Fibroblast of skin of left quadriceps (primary cell): ENCODE measurements at regions not wholly inside any gene's neighbourhood (a gene's known extent, or its start where the extent isn't known, plus 50 kb on each side); places are given as distances from the start of the nearest gene placed in this dataset.
"Not testable (repeated sequence)": the region's sequence is repeated elsewhere in the genome, so short reads cannot be mapped to it uniquely, and the experiment has no call there.

Source experiments
- DNase-seq, 2 experiments: peaks; one replicate each; pipeline ENCODE4 v3.0.0-alpha.2; 2013; ENCODE audit warnings: low read depth in 2 of 2

GRCh38 chr4:174069848-174070330, 213.6 kb downstream of the FBXO8 start:
- no peak for DNase-seq

- no peak for DNase-seq
Measured at GRCh38 chr4:174066611-174067205, 216.8 kb downstream of the FBXO8 start.

- DNase-seq: no peak
Measured at GRCh38 chr4:174062831-174063230, 220.6 kb downstream of the FBXO8 start.

- no peak for DNase-seq
Measured at GRCh38 chr4:174061026-174061425, 222.4 kb downstream of the FBXO8 start.

DNA sequence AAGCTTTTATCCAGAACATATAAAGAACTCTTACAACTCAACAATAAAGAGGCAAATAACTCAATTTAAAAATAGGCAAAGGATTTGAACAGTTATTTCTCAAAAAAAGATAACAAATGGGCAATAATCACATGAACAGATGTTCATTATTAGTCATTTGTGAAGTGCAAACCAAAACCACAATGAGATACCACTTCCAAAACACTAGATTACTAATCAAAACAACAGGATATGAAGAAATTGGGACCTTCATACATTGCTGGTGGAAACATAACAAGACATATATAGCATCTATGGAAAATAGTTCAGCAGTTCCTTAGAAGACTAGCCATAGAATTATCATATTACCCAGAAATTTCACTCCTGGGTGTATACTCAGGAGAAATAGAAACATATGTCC, 224.6 kb downstream of the FBXO8 start:
- no peak for DNase-seq

GRCh38 chr4:174056959-174057358, 226.5 kb downstream of the FBXO8 start:
- DNase-seq: no peak

GRCh38 chr4:174055344-174055743, 228.1 kb downstream of the FBXO8 start:
- DNase-seq: no peak

GRCh38 chr4:174053895-174054294, 229.6 kb downstream of the FBXO8 start:
- DNase-seq: no peak

- no peak for DNase-seq
Measured at GRCh38 chr4:174047363-174047762, 236.1 kb downstream of the FBXO8 start.

DNA sequence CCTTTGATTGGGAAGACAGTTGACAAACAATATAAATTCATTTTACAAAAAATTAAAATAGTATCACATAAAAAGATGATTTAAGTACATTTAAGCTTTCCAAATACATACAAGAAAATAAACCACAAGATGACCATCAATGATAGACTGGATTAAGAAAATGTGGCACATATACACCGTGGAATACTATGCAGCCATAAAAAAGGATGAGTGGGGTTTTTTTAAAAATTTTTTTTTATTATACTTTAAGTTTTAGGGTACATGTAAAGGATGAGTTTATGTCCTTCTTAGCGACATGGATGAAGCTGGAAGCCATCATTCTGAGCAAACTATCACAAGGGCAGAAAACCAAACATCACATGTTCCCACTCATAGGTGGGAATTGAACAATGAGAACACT, 237.6 kb downstream of the FBXO8 start:
- not testable (repeated sequence) for DNase-seq

GRCh38 chr4:174045381-174045780, 238.1 kb downstream of the FBXO8 start:
- DNase-seq: no peak

GRCh38 chr4:174041555-174042105, 241.8 kb downstream of the FBXO8 start:
- DNase-seq: no peak

GRCh38 chr4:174040287-174040686, 243.2 kb downstream of the FBXO8 start:
- DNase-seq: no peak

DNA sequence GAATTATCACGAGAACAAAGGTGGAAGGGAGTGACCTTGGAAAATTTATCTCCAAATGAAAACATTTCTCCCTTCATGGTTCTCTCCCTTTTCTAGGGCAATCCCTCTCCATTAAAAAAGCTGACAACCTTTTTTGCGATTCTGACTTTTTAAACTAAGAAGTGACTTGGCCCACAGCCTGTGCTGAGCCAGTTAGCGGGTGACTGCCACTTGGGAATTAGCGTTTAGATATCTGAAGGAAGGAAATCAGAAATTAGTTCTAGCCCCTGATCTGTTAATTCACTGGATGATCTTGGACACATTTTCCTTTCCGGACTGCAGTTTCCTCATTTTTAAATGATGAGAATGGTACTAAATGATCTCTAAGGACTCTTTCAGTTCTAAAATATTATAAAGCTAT, 245.0 kb downstream of the FBXO8 start:
- no peak for DNase-seq

DNA sequence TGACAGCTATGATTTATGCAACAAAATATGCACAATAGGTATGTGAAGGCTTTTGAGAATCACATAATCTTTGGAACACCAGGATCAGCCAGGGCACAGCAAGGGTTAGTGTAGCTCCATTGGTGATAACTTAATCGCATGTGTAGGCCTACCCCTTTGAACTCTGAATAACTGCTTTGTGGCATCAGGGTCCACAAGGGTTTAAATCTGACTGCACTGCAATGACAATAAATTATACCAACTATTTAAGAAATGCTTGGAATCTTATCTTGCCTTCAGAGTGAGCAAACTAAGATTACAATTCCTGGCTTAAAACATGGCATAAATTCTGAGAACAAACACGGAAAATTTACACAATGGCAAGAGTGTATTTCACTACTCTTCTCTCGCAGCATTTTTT, 245.8 kb downstream of the FBXO8 start:
- no peak for DNase-seq

GRCh38 chr4:174037049-174037448, 246.4 kb downstream of the FBXO8 start:
- DNase-seq: peak; percentile 27 to 40

DNA sequence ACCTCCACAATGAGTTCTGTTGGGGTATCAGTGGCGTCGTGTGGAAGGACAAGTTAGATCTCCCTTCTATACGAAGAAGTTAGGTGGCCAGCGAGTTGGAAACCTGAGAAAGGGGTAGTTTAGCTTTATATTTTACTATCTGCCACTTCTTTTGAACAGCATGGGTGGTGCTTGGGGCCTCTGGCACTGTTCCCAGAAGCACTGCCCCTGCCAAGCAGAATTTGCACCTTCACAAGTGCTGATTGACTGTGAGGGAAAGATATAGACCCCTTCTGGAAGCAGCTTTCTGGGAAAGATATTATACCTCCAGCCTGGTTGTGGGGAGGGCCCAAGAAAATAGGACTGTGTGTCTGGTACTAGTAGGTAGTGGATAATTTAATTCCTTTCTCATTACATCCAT, 246.9 kb downstream of the FBXO8 start:
- no peak for DNase-seq

DNA sequence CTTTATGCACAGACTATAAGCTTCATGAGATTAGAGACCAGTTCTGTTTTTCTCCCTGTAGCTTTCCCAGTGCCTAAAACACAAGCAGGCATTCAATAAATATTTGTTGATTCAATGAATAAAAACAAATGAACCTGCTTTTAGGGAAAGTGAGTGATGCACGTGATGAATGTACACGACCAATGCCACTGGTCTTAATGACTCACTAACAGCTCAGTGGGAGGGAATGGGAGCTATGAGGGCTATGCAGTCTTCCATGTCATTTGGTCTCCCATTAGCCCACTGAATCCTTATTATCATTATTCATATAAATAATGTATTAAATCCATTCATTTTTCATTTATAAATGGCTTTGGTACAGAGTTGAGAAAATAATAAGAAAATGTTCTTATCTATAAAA, 247.4 kb downstream of the FBXO8 start:
- DNase-seq: no peak

DNA sequence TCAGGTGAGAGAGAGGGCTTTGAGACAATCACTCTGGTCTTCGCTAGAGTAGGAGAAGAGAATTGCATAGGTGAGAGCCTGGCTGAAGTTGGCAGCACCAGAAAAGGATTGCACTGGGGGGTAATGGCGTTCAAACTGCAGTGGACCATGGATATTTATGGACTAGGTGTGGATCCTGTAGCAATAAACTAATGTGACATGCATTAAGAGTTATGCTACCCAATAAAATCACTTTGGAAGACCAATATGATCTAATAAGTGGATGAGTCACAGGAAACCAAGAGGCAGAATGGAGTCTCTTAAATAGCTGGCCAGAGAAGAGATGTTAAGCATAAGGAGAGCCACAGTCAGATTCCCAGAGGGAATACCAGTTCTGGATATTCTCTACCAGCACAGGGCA, 259.8 kb downstream of the FBXO8 start:
- no peak for DNase-seq

DNA sequence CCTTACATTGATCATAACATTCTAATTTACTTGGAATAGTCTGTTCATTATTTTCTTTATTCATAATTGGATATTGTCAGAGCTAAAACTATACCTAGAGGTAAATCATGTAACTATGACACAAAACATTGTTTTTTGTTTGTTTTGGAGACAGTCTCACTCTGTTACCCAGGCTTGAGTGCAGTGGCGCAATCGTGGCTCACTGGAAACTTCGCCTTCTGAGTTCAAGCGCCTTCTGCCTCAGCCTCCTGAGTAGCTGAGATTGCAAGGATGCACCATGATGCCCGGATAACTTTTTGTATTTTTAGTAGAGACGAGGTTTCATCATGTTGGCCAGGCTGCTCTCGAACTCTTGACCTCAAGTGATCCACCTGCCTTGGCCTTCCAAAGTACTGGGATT, 265.2 kb downstream of the FBXO8 start:
- no peak for DNase-seq

DNA sequence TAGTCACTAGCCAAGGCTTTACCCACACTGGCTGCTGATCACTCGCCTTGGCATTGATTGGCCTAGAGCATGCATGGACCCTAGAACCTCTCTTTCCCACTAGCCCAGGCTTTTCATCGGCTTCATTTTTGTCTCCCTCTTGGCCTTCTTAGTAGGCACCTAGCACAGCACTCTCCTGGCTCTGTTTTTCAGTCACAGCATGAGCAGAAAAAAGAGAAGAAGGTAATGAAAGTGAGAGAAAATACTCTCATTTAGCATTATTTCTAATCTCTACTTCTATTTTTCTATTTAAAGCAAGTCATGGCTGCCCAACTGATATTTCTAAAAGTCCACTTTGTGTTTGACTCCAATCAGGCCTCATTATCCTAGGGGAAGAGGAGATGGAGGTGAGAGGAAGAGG, 267.2 kb downstream of the FBXO8 start:
- no peak for DNase-seq

DNA sequence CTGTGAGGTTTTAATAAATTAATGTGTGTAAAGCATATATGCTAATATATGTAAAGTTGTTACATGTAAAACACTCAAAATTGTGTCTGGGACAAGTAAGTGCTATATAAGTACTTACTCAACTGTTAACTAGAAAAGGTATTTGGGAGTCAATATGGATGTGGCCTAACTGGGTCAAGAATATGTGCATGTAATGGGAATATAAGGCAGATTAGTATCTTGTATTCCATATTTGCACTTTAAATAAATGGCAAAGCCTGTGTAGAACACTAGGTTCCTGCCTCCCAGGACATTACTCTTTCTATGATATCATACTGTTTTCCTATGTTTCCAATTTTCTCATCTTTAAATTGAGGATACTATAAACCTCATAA, 270.6 kb downstream of the FBXO8 start:
- no peak for DNase-seq

DNA sequence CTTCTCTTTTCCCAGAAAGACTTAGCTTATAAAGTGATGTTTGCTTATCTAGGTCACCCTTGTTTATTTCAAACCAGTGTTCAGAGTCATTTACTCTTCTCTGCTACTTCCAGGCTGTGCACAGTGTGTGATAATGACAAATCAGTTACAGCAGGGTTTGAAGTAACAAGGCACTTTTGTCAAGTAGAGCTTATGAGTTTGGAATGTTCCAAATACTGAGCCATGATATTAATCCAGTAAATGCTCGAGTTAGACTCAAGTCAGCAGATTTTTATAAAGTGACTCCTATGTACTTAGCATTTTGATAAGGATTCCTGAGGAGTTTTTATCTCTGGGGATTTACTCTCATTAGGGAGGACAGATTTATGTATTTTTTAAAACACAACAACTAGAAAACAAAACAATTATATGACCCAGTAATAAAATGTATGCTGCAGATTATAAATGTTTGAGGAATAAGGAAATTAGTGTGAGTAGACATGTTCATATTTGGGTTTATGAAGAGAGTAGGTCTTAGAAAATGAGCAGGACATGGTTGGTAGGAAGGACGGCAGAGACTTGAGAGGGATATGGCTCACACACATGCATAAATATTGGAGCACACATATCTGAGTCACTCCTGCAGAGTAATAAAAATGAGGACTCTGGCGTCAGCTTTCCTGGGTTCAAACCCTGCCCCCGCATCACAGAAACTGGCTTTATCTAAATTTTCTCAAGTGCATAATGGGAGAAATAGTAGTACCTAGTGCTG, 271.2 kb downstream of the FBXO8 start:
- DNase-seq: no peak
